ENCODE measurements at regions not wholly inside any gene's neighbourhood (a gene's known extent, or its start where the extent isn't known, plus 50 kb on each side); places are given as distances from the start of the nearest gene placed in this dataset.

DNA sequence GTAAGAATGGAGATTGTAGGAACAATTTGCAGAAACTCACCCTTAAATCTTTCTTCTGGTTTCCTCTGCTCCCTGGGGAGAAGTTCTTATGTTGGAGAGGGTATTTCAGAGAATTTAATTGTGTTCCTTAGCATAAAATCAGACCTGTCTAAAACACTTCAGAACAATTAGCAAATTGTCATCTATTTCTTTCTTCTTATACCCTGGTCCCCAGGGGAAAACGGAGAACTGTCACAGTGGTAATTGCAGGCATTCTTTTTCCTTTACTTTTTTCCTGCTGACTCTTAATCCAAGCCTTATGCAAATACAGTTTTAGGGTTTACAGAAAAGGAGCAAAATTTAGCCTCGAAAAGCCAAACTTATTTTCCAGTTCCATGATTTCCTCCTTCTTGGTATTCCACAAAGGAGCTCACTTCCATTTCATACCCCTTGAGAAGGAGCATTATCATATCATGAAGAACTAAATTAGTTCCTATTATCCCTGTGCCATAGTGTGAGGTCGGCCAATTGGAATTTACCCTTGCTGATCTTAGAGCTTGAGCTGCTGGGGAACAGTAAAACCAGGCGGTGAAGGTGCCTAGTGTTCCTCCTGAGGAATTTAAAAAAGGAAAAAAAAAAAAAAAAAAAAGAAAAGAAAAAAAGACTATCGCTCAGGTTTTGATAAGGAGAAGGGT is 173.8 kb downstream of the IL15 start:
- H3K4me1 ChIP-seq (ENCODE audit: control insufficient read depth, insufficient read depth, low read length) = peaks cover 2% of the 10 kb centered on the region; the same call in 1 of the 2 replicates
- H3K9me3 ChIP-seq (ENCODE audit: control insufficient read depth, insufficient read depth, low read length) = no peaks in the 10 kb centered on the region
- H3K27me3 ChIP-seq (ENCODE audit: control insufficient read depth, insufficient read depth, low read length) = no peaks in the 10 kb centered on the region
- WGBS (ENCODE audit: insufficient coverage, insufficient read length) = no CpG with 5 or more reads among the region's 5 CpGs
- no peak overlapping the region for H3K4me3 ChIP-seq (ENCODE audit: low read length)
- DNase-seq (ENCODE audit: low read depth, low spot score) = no peak
- H3K27ac ChIP-seq (ENCODE audit: low read length) = no peak overlapping the region
- no peaks in the 10 kb centered on the region for H3K36me3 ChIP-seq (ENCODE audit: control insufficient read depth, insufficient read depth, low read length)

DNA sequence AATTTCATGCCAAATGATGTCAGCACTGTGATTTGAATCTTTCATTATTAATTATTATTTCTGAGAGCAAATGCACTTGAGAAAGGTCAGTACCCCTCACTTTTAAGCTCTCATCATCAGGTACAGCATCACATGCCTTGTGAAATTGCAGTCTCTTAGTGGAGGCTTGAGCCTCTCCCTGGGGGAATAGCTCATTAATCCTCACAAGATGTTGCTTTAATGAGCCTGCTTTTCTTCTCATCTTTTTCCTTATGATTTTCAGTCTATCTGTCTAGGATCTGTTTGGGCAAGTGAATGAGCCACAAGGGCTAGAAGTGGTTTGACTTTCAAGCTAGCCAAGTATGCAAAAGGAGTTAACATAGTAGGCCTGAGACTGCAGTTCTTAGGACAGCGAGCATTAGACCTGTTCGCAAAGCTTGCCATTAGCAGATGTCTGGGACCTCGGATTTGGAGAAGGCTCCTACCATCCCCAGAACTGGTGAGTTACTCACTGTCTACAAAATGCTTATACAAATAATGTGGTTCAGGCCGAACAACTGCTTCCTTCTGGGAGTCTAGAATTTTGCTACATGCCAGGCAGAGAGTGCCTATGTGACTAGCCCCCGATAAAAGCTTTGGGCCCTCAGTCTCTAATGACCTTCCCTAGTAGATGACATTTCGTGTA is 174.5 kb downstream of the IL15 start:
- no peak overlapping the region for H3K4me3 ChIP-seq (ENCODE audit: low read length)
- WGBS (ENCODE audit: insufficient coverage, insufficient read length) = no CpG with 5 or more reads among the region's 6 CpGs
- DNase-seq (ENCODE audit: low read depth, low spot score) = no peak
- no peaks in the 10 kb centered on the region for H3K9me3 ChIP-seq (ENCODE audit: control insufficient read depth, insufficient read depth, low read length)
- H3K36me3 ChIP-seq (ENCODE audit: control insufficient read depth, insufficient read depth, low read length) = no peaks in the 10 kb centered on the region
- H3K27ac ChIP-seq (ENCODE audit: low read length) = no peak overlapping the region
- H3K4me1 ChIP-seq (ENCODE audit: control insufficient read depth, insufficient read depth, low read length) = peaks cover 2% of the 10 kb centered on the region; the same call in 1 of the 2 replicates
- H3K27me3 ChIP-seq (ENCODE audit: control insufficient read depth, insufficient read depth, low read length) = no peaks in the 10 kb centered on the region

DNA sequence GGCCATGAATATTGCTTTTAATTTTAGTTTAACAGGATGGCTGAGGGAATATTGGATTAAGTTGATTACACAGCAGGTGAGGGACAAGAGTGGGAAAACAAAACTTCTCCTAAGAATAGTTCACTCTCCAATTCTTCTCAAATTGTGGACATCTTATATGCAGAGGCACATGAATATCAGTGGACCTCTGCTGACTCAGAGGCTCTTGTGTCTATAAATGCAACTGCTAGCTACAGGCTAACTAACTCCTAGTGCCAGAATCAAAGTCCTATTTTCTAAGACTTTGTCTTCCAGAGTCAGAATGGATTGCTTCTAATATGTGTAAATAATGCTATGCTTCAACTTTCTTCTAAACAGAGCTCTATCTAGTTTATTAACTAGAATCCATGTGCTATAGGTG is 175.8 kb downstream of the IL15 start:
- no peak for DNase-seq (ENCODE audit: low read depth, low spot score)
- Histone ChIP-seq H3K9me3 (ENCODE audit: control insufficient read depth, insufficient read depth, low read length) (no peaks in the 10 kb centered on the region), H3K27ac (ENCODE audit: low read length) (no peak overlapping the region)

DNA sequence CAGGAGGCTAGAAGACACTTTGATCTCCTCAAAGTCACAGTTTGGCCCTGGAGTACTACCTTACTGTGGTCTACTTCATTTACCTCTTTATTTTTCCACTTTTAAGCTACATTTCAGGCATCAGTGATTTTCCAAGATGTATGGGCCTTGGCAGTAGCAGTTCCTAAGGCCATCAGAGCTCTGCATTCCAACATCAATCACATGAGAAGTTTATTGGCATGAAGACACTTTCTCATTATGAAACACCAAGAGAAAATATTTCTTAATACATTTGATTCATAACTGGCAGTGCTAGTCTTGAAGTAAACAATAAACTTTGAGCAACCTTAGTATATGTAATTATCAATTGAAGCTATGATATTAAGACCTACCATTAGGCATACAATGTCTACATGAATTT is 178.1 kb downstream of the IL15 start:
- H3K9me3 ChIP-seq (ENCODE audit: control insufficient read depth, insufficient read depth, low read length) = no peaks in the 10 kb centered on the region
- H3K36me3 ChIP-seq (ENCODE audit: control insufficient read depth, insufficient read depth, low read length) = no peaks in the 10 kb centered on the region
- H3K27me3 ChIP-seq (ENCODE audit: control insufficient read depth, insufficient read depth, low read length) = no peaks in the 10 kb centered on the region
- H3K4me3 ChIP-seq (ENCODE audit: low read length) = no peak overlapping the region
- DNase-seq (ENCODE audit: low read depth, low spot score) = no peak
- no peak overlapping the region for H3K27ac ChIP-seq (ENCODE audit: low read length)
- H3K4me1 ChIP-seq (ENCODE audit: control insufficient read depth, insufficient read depth, low read length) = no peaks in the 10 kb centered on the region

More for the DNA sequence above, 175.8 kb downstream of the IL15 start:
- Histone ChIP-seq H3K27me3 (ENCODE audit: control insufficient read depth, insufficient read depth, low read length) (no peaks in the 10 kb centered on the region), H3K36me3 (ENCODE audit: control insufficient read depth, insufficient read depth, low read length) (no peaks in the 10 kb centered on the region), H3K4me3 (ENCODE audit: low read length) (no peak overlapping the region), H3K4me1 (ENCODE audit: control insufficient read depth, insufficient read depth, low read length) (peaks cover 2% of the 10 kb centered on the region; the same call in 1 of the 2 replicates)

DNA sequence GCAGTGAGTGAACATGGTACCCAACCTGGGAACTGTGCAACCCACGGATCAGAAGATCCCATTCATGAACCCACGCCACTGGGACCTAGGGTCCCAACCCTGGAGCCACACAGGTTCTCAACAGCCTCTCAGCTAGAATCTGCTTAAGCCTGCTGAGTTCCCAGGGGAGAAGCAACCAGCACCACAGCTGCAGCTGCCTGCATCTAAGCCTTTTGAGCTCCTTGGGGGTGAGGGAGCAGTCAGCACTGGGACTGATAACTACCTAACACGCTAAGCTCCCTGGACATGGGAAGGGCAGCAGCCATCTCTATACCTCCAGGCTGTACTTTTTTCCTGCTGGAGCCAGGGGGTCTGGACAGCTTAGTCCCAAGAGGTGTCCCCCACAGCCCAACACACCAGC is 179.3 kb downstream of the IL15 start:
- no CpG with 5 or more reads among the region's 3 CpGs for WGBS (ENCODE audit: insufficient coverage, insufficient read length)

DNA sequence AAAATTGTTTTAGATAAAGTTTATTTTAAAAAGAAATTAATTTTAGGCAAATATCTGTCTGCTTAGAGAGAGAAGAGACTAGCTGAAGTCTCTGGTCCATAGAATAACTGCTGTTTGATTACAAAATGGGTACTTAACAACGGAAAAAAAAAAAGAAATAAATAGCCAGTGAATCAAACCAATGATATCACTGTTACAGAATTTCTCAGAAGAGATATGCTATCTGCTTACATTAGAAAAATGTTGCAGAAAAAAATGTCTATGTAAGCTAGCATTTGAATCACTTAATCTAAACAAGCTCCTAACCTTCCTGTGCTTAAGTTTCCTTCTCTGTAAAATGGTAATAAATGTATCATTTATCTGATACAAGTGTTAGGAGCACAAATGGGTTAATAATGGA is 189.9 kb downstream of the IL15 start:
- Histone ChIP-seq H3K4me1 (ENCODE audit: control insufficient read depth, insufficient read depth, low read length) (no peaks in the 10 kb centered on the region), H3K36me3 (ENCODE audit: control insufficient read depth, insufficient read depth, low read length) (no peaks in the 10 kb centered on the region), H3K27me3 (ENCODE audit: control insufficient read depth, insufficient read depth, low read length) (no peaks in the 10 kb centered on the region), H3K4me3 (ENCODE audit: low read length) (no peak overlapping the region), H3K9me3 (ENCODE audit: control insufficient read depth, insufficient read depth, low read length) (no peaks in the 10 kb centered on the region), H3K27ac (ENCODE audit: low read length) (no peak overlapping the region)
- no CpG with 5 or more reads among the region's 1 CpG for WGBS (ENCODE audit: insufficient coverage, insufficient read length)
- DNase-seq (ENCODE audit: low read depth, low spot score) = no peak

More for the DNA sequence above, 179.3 kb downstream of the IL15 start:
- Histone ChIP-seq H3K27ac (ENCODE audit: low read length) (no peak overlapping the region), H3K4me1 (ENCODE audit: control insufficient read depth, insufficient read depth, low read length) (no peaks in the 10 kb centered on the region), H3K4me3 (ENCODE audit: low read length) (no peak overlapping the region), H3K27me3 (ENCODE audit: control insufficient read depth, insufficient read depth, low read length) (no peaks in the 10 kb centered on the region), H3K9me3 (ENCODE audit: control insufficient read depth, insufficient read depth, low read length) (no peaks in the 10 kb centered on the region), H3K36me3 (ENCODE audit: control insufficient read depth, insufficient read depth, low read length) (no peaks in the 10 kb centered on the region)
- DNase-seq (ENCODE audit: low read depth, low spot score) = no peak

DNA sequence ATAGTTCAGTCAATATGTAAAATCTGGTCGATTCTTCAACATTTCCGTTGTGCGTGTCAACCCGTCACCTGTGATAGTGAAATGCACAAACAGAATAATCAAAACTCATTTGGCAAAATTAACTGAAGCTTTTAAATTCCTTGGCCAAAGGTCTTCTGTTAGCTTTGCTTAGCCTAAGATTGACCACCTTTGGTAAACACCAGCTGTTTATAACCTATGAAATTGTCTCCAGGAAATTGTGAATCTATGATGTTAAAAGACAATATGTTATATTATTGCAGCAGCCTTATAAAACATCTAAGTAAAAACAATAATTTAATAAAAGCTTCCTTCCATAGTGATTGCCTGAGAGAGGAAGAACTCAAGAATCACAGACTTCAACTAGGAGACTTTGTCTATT is 196.8 kb downstream of the IL15 start:
- Histone ChIP-seq H3K36me3 (ENCODE audit: control insufficient read depth, insufficient read depth, low read length) (no peaks in the 10 kb centered on the region), H3K4me1 (ENCODE audit: control insufficient read depth, insufficient read depth, low read length) (no peaks in the 10 kb centered on the region), H3K27me3 (ENCODE audit: control insufficient read depth, insufficient read depth, low read length) (no peaks in the 10 kb centered on the region), H3K9me3 (ENCODE audit: control insufficient read depth, insufficient read depth, low read length) (no peaks in the 10 kb centered on the region), H3K4me3 (ENCODE audit: low read length) (no peak overlapping the region), H3K27ac (ENCODE audit: low read length) (no peak overlapping the region)
- WGBS (ENCODE audit: insufficient coverage, insufficient read length) = no CpG with 5 or more reads among the region's 4 CpGs
- DNase-seq (ENCODE audit: low read depth, low spot score) = no peak

DNA sequence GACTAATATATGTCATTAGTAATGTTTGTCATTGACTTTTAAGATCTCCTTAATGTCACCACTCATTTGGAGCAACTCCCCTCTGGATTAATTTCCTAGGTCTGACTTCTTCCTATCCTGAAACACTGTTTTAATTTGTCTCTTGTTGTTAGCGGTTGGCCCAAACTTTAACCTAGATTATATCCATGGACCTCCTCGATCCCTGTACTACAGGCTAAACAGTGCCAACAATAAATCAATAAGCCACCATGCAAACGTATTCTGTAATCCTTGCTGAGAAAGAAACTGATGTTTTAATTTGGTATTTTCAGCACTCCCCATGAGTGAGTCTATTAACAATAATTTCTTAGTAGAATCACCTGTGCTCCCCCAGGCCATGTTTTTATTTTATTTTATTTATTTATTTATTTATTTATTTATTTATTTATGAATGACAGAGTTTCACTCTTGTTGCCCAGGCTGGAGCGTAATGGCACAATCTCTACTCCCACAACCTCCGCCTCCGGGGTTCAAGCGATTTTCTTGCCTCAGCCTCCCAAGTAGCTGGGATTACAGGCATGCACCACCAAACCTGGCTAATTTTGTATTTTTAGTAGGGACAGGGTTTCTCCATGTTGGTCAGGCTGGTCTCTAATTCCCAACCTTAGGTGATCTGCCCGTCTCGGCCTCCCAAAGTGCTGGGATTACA is 204.1 kb downstream of the IL15 start:
- Histone ChIP-seq H3K27ac (ENCODE audit: low read length) (no peak overlapping the region), H3K27me3 (ENCODE audit: control insufficient read depth, insufficient read depth, low read length) (no peaks in the 10 kb centered on the region), H3K9me3 (ENCODE audit: control insufficient read depth, insufficient read depth, low read length) (no peaks in the 10 kb centered on the region), H3K36me3 (ENCODE audit: control insufficient read depth, insufficient read depth, low read length) (no peaks in the 10 kb centered on the region), H3K4me1 (ENCODE audit: control insufficient read depth, insufficient read depth, low read length) (no peaks in the 10 kb centered on the region), H3K4me3 (ENCODE audit: low read length) (no peak overlapping the region)
- no peak for DNase-seq (ENCODE audit: low read depth, low spot score)
- no CpG with 5 or more reads among the region's 9 CpGs for WGBS (ENCODE audit: insufficient coverage, insufficient read length)

DNA sequence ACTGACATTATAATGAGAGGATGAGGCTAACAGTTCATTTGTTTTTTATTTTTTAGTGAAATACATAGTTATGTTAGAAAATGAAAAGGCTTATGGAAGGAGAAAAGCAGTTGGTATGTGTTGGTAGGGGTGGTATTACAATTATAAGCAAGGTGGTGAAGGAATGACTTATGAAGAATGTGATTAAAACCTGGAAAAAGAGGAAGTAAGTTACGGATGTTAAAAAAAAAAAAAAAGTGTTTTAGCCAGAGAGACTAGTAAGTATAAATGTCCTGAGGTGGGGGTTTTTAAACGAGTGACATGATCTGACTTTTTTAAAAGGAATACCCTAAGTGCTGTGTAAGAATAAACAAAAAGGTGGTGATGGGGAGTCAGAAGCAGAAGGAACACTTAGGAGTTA is 206.8 kb downstream of the IL15 start:
- DNase-seq (ENCODE audit: low read depth, low spot score) = no peak
- no peaks in the 10 kb centered on the region for H3K36me3 ChIP-seq (ENCODE audit: control insufficient read depth, insufficient read depth, low read length)
- no peak overlapping the region for H3K27ac ChIP-seq (ENCODE audit: low read length)
- H3K4me3 ChIP-seq (ENCODE audit: low read length) = no peak overlapping the region
- H3K4me1 ChIP-seq (ENCODE audit: control insufficient read depth, insufficient read depth, low read length) = no peaks in the 10 kb centered on the region
- H3K9me3 ChIP-seq (ENCODE audit: control insufficient read depth, insufficient read depth, low read length) = no peaks in the 10 kb centered on the region
- WGBS (ENCODE audit: insufficient coverage, insufficient read length) = 100% methylated on average over 1 of the region's 2 CpGs
- no peaks in the 10 kb centered on the region for H3K27me3 ChIP-seq (ENCODE audit: control insufficient read depth, insufficient read depth, low read length)

DNA sequence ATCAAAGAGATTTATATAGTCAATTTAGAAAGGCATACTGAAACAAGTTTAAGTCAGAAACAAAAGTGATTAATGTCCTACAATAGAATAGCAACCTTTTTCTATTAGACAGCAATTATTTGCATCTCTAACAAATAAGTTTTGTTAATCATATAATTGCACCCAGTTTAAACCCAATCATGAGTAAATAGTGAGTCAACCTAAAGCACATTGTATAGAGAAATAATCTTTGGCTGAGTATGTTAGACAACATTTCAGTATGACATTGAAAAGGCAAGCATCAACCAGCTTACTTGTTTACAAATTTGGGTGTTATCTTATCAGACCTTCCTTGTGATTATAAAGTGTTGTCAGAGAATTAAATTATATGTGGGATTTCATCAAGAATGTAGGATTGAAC is 209.5 kb downstream of the IL15 start:
- Histone ChIP-seq H3K4me1 (ENCODE audit: control insufficient read depth, insufficient read depth, low read length) (no peaks in the 10 kb centered on the region), H3K9me3 (ENCODE audit: control insufficient read depth, insufficient read depth, low read length) (no peaks in the 10 kb centered on the region), H3K27ac (ENCODE audit: low read length) (no peak overlapping the region), H3K36me3 (ENCODE audit: control insufficient read depth, insufficient read depth, low read length) (no peaks in the 10 kb centered on the region), H3K4me3 (ENCODE audit: low read length) (no peak overlapping the region), H3K27me3 (ENCODE audit: control insufficient read depth, insufficient read depth, low read length) (no peaks in the 10 kb centered on the region)
- no peak for DNase-seq (ENCODE audit: low read depth, low spot score)

DNA sequence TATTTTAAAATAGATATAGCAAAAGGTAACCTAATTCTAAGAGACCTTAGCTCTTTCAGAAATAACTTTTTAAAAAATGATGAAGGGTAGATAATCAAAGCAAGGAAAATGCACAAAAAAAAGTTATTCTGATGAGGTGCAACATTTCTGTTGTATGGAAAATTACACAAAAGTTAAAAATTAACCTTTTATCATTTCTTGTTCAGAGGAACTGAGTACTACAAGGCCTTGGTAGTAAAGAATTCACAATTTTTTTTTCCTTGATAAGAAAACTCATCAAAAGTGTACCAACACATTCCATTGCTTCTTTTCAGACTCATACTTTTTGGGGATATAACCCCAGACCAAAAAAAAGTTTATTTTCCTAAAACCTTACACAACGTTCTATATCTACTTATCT is 213.0 kb downstream of the IL15 start:
- no peak overlapping the region for H3K4me3 ChIP-seq (ENCODE audit: low read length)
- no peaks in the 10 kb centered on the region for H3K27me3 ChIP-seq (ENCODE audit: control insufficient read depth, insufficient read depth, low read length)
- no peak overlapping the region for H3K27ac ChIP-seq (ENCODE audit: low read length)
- DNase-seq (ENCODE audit: low read depth, low spot score) = no peak
- H3K4me1 ChIP-seq (ENCODE audit: control insufficient read depth, insufficient read depth, low read length) = no peaks in the 10 kb centered on the region
- H3K9me3 ChIP-seq (ENCODE audit: control insufficient read depth, insufficient read depth, low read length) = no peaks in the 10 kb centered on the region
- no peaks in the 10 kb centered on the region for H3K36me3 ChIP-seq (ENCODE audit: control insufficient read depth, insufficient read depth, low read length)
- 100% methylated on average over 1 of the region's 1 CpG for WGBS (ENCODE audit: insufficient coverage, insufficient read length)

Measured in iPS DF 6.9 (cell line).